Spleen (tissue), 7 donors: ENCODE measurements at regions not wholly inside any gene's neighbourhood (a gene's known extent, or its start where the extent isn't known, plus 50 kb on each side); places are given as distances from the start of the nearest gene placed in this dataset.

Source experiments
- CTCF ChIP-seq, 11 experiments: fragments of 200-600 bp in 7 of 11; fragments of 450-650 bp in 4 of 11; sonication (generic) in 4 of 11; IDR thresholded peaks in 8 of 11; conservative IDR thresholded peaks in 3 of 11; 1 replicate in 7 of 11; 2 replicates in 4 of 11; pipeline versions ENCODE4 v1.4.0 to v1.8.0; 2016 to 2021; ENCODE audit warnings: antibody characterized with exemption in 11 of 11, inconsistent platforms in 4 of 11, mild to moderate bottlenecking in 1 of 11
- POLR2A ChIP-seq, 3 donors: fragments of 450-650 bp; IDR thresholded peaks; one replicate each; pipeline ENCODE4 v1.5.1; 2017; ENCODE audit warnings: antibody characterized with exemption in 3 of 3, mild to moderate bottlenecking in 1 of 3
- POLR2AphosphoS5 ChIP-seq, 3 donors: sonication (generic); formaldehyde crosslinking; IDR thresholded peaks; one replicate each; pipeline ENCODE4 v1.5.1; 2017; ENCODE audit warnings: antibody characterized with exemption in 3 of 3
- donor health status: DM: no; HTN: no; CAD: no; lungs with moderate emphysema.
- donor health status: DM: no; HTN: no; CAD: no.
- donor health status: DM: no; HTN: no; CAD: no.

GRCh38 chr7:22563621-22564241 is 63.7 kb upstream of the STEAP1B start:
- no peak for TF ChIP-seq CTCF (IDR thresholded peaks at IDR 0.05 in 8 of 11, conservative IDR thresholded peaks at IDR 0.05 in 3 of 11)
- TF ChIP-seq POLR2AphosphoS5 (IDR thresholded peaks at IDR 0.05), result no peak
- TF ChIP-seq POLR2A (IDR thresholded peaks at IDR 0.05), result no peak
